Lower lobe of right lung (tissue), 2 donors: ENCODE measurements at regions not wholly inside any gene's neighbourhood (a gene's known extent, or its start where the extent isn't known, plus 50 kb on each side); places are given as distances from the start of the nearest gene placed in this dataset.

Source experiments
- ATAC-seq, 2 donors: fragments of 200-7000 bp; cut with Tn5 transposase; one replicate each; pipeline ENCODE4 v1.9.1; 2020 to 2022; ENCODE audit warnings: mild to moderate bottlenecking in 2 of 2, moderate library complexity in 2 of 2
- DNase-seq: peaks from one replicate; pipeline ENCODE4 v3.0.0-alpha.2; 2020
- H3K27ac ChIP-seq: fragments of 200-600 bp; one replicate; pipeline ENCODE4 v1.8.0; 2022
- H3K27me3 ChIP-seq: fragments of 200-600 bp; one replicate; pipeline ENCODE4 v1.8.0; 2022; ENCODE audit warnings: low read depth
- H3K36me3 ChIP-seq: fragments of 200-600 bp; one replicate; pipeline ENCODE4 v1.8.0; 2022; ENCODE audit warnings: mild to moderate bottlenecking
- H3K4me1 ChIP-seq: fragments of 200-600 bp; one replicate; pipeline ENCODE4 v1.8.0; 2022
- H3K4me3 ChIP-seq: fragments of 200-600 bp; one replicate; pipeline ENCODE4 v1.8.0; 2022; ENCODE audit warnings: mild to moderate bottlenecking
- H3K9me3 ChIP-seq: fragments of 200-600 bp; one replicate; pipeline ENCODE4 v1.8.0; 2022
- CTCF ChIP-seq: fragments of 200-600 bp; IDR thresholded peaks from one replicate; pipeline ENCODE4 v1.8.0; 2022; ENCODE audit warnings: antibody characterized with exemption, mild to moderate bottlenecking
- intact Hi-C: fragments of 100-400 bp; cut with DNase I; formaldehyde crosslinking; loops from one replicate; pipeline ENCODE4 v1.11.0; 2022
- donor health status: DM: no; HTN: yes; CAD: no; lungs with severe emphysema.

- Histone ChIP-seq H3K27me3 (no peaks in the 10 kb centered on the region), H3K4me1 (no peaks in the 10 kb centered on the region), H3K36me3 (no peaks in the 10 kb centered on the region), H3K27ac (no peak overlapping the region), H3K4me3 (no peak overlapping the region), H3K9me3 (peaks cover 9% of the 10 kb centered on the region)
- intact Hi-C loops = no loop called here
- no peak for TF ChIP-seq CTCF
- ATAC-seq = no peak
- DNase-seq = no peak
Observed at GRCh38 chr10:5268743-5269142, 72.1 kb downstream of the AKR1C4 start.

- no peaks in the 10 kb centered on the region for H3K27me3 ChIP-seq
- intact Hi-C loops = no loop called here
- no peaks in the 10 kb centered on the region for H3K4me1 ChIP-seq
- no peak for TF ChIP-seq CTCF
- H3K9me3 ChIP-seq = peaks cover 9% of the 10 kb centered on the region
- H3K27ac ChIP-seq = no peak overlapping the region
- ATAC-seq (no peak), DNase-seq (no peak)
- H3K36me3 ChIP-seq = no peaks in the 10 kb centered on the region
- no peak overlapping the region for H3K4me3 ChIP-seq
Observed at GRCh38 chr10:5269791-5270190, 73.2 kb downstream of the AKR1C4 start.

GRCh38 chr10:5271526-5271925, 74.9 kb downstream of the AKR1C4 start:
- no peak for TF ChIP-seq CTCF
- no peaks in the 10 kb centered on the region for H3K4me1 ChIP-seq
- no peak overlapping the region for H3K27ac ChIP-seq
- no peaks in the 10 kb centered on the region for H3K36me3 ChIP-seq
- intact Hi-C loops = no loop called here
- ATAC-seq (no peak), DNase-seq (no peak)
- H3K4me3 ChIP-seq = no peak overlapping the region
- H3K27me3 ChIP-seq = no peaks in the 10 kb centered on the region
- H3K9me3 ChIP-seq = peaks cover 6% of the 10 kb centered on the region

GRCh38 chr10:5272065-5272803, 75.6 kb downstream of the AKR1C4 start:
- no peaks in the 10 kb centered on the region for H3K4me1 ChIP-seq
- DNase-seq = no peak
- no peaks in the 10 kb centered on the region for H3K9me3 ChIP-seq
- no peak overlapping the region for H3K27ac ChIP-seq
- no peaks in the 10 kb centered on the region for H3K36me3 ChIP-seq
- H3K4me3 ChIP-seq = no peak overlapping the region
- no peak for TF ChIP-seq CTCF
- H3K27me3 ChIP-seq = no peaks in the 10 kb centered on the region
- intact Hi-C loops = no loop called here
- no peak for ATAC-seq

GRCh38 chr10:5274795-5275194, 78.2 kb downstream of the AKR1C4 start:
- H3K27me3 ChIP-seq = no peaks in the 10 kb centered on the region
- TF ChIP-seq CTCF = no peak
- no peaks in the 10 kb centered on the region for H3K4me1 ChIP-seq
- no peak overlapping the region for H3K4me3 ChIP-seq
- H3K36me3 ChIP-seq = no peaks in the 10 kb centered on the region
- H3K9me3 ChIP-seq = no peaks in the 10 kb centered on the region
- DNase-seq (no peak), ATAC-seq (peak; percentile 41 to 51)
- no peak overlapping the region for H3K27ac ChIP-seq
- intact Hi-C loops = no loop called here
